ENCODE measurements at regions not wholly inside any gene's neighbourhood (a gene's known extent, or its start where the extent isn't known, plus 50 kb on each side); places are given as distances from the start of the nearest gene placed in this dataset.
A peak's percentile ranks its signal among the peaks of the same experiment; 100 is the strongest.
"Not testable (repeated sequence)": the region's sequence is repeated elsewhere in the genome, so short reads cannot be mapped to it uniquely, and the experiment has no call there.

GRCh38 chr2:199040522-199040921 lies 417.2 kb downstream of the SATB2 start:
- Histone ChIP-seq H3K36me3 (no peaks in the 10 kb centered on the region), H3K27me3 (no peaks in the 10 kb centered on the region), H3K4me1 (no peaks in the 10 kb centered on the region), H3K9me3 (no peaks in the 10 kb centered on the region), H3K4me3 (ENCODE audit: low read depth, low read length) (no peak overlapping the region)
- no peak for TF ChIP-seq CTCF (IDR thresholded peaks at IDR 0.05; ENCODE audit: low read depth, low read length)
- DNase-seq = no peak

GRCh38 chr2:199033761-199034160 lies 424.0 kb downstream of the SATB2 start:
- H3K9me3 ChIP-seq; DNase-seq; H3K36me3 ChIP-seq; H3K27me3 ChIP-seq; H3K4me1 ChIP-seq; H3K4me3 ChIP-seq (ENCODE audit: low read depth, low read length): not testable (repeated sequence)

GRCh38 chr2:199025146-199025545 lies 432.6 kb downstream of the SATB2 start:
- no peaks in the 10 kb centered on the region for H3K27me3 ChIP-seq

GRCh38 chr2:199024224-199024623 lies 433.5 kb downstream of the SATB2 start:
- Histone ChIP-seq H3K4me3 (ENCODE audit: low read depth, low read length) (no peak overlapping the region), H3K4me1 (no peaks in the 10 kb centered on the region), H3K9me3 (no peaks in the 10 kb centered on the region), H3K27me3 (no peaks in the 10 kb centered on the region), H3K36me3 (no peaks in the 10 kb centered on the region)
- no peak for DNase-seq
- no peak for TF ChIP-seq CTCF (IDR thresholded peaks at IDR 0.05; ENCODE audit: low read depth, low read length)

More at GRCh38 chr2:199025146-199025545, 432.6 kb downstream of the SATB2 start:
- H3K9me3 ChIP-seq = no peaks in the 10 kb centered on the region
- DNase-seq = no peak
- H3K4me1 ChIP-seq = no peaks in the 10 kb centered on the region
- no peaks in the 10 kb centered on the region for H3K36me3 ChIP-seq
- H3K4me3 ChIP-seq (ENCODE audit: low read depth, low read length) = no peak overlapping the region
- TF ChIP-seq CTCF (IDR thresholded peaks at IDR 0.05; ENCODE audit: low read depth, low read length) = no peak

GRCh38 chr2:199019898-199020507 lies 437.7 kb downstream of the SATB2 start:
- H3K36me3 ChIP-seq = no peaks in the 10 kb centered on the region
- peak; percentile 71 for TF ChIP-seq CTCF (IDR thresholded peaks at IDR 0.05; ENCODE audit: low read depth, low read length)
- H3K27me3 ChIP-seq = no peaks in the 10 kb centered on the region
- DNase-seq = peak; percentile 30
- H3K4me1 ChIP-seq = no peaks in the 10 kb centered on the region
- no peaks in the 10 kb centered on the region for H3K9me3 ChIP-seq
- no peak overlapping the region for H3K4me3 ChIP-seq (ENCODE audit: low read depth, low read length)

GRCh38 chr2:199018826-199019225 lies 438.9 kb downstream of the SATB2 start:
- TF ChIP-seq CTCF (IDR thresholded peaks at IDR 0.05; ENCODE audit: low read depth, low read length) = no peak
- no peaks in the 10 kb centered on the region for H3K27me3 ChIP-seq
- H3K4me1 ChIP-seq = no peaks in the 10 kb centered on the region
- no peaks in the 10 kb centered on the region for H3K9me3 ChIP-seq
- DNase-seq = no peak
- H3K36me3 ChIP-seq = no peaks in the 10 kb centered on the region
- no peak overlapping the region for H3K4me3 ChIP-seq (ENCODE audit: low read depth, low read length)

GRCh38 chr2:199015072-199015471 lies 442.7 kb downstream of the SATB2 start:
- TF ChIP-seq CTCF (IDR thresholded peaks at IDR 0.05; ENCODE audit: low read depth, low read length) = no peak

More at GRCh38 chr2:199015072-199015471, 442.7 kb downstream of the SATB2 start:
- Histone ChIP-seq H3K36me3 (no peaks in the 10 kb centered on the region), H3K9me3 (no peaks in the 10 kb centered on the region), H3K4me3 (ENCODE audit: low read depth, low read length) (no peak overlapping the region), H3K27me3 (no peaks in the 10 kb centered on the region), H3K4me1 (no peaks in the 10 kb centered on the region)
- DNase-seq = no peak

All from BE2C (cell line).